Muscle of leg (tissue), 3 donors: ENCODE measurements at regions not wholly inside any gene's neighbourhood (a gene's known extent, or its start where the extent isn't known, plus 50 kb on each side); places are given as distances from the start of the nearest gene placed in this dataset.

Source experiments
- DNase-seq: peaks from one replicate; pipeline ENCODE4 v3.0.0; 2013
- H3K27ac ChIP-seq: one replicate; pipeline ENCODE4 v1.5.1; 2013; ENCODE audit warnings: mild to moderate bottlenecking, low read length, control low read depth
- H3K27me3 ChIP-seq: one replicate; pipeline ENCODE4 v1.6.1; 2013; ENCODE audit warnings: low read length; ENCODE audit not compliant: control insufficient read depth, insufficient read depth
- H3K36me3 ChIP-seq: one replicate; pipeline ENCODE4 v1.6.1; 2013; ENCODE audit warnings: low read length; ENCODE audit not compliant: control insufficient read depth, insufficient read depth
- H3K4me1 ChIP-seq: one replicate; pipeline ENCODE4 v1.6.1; 2013; ENCODE audit warnings: low read length; ENCODE audit not compliant: control insufficient read depth, insufficient read depth
- H3K4me3 ChIP-seq: one replicate; pipeline ENCODE4 v1.5.1; 2013; ENCODE audit warnings: low read length, control low read depth
- H3K9me3 ChIP-seq: replicated peaks from 2 replicates; pipeline ENCODE4 v1.6.1; 2013; ENCODE audit warnings: low read depth, low read length; ENCODE audit not compliant: control insufficient read depth
- WGBS: methylation state at CpG from one replicate; pipeline ENCODE4 v1.1.5; 2013; ENCODE audit warnings: missing lambda C conversion rate; ENCODE audit not compliant: insufficient coverage; 5-methylcytosine and 5-hydroxymethylcytosine counted together

GRCh38 chr5:110045158-110045557 is 355.4 kb downstream of the MAN2A1 start:
- no peaks in the 10 kb centered on the region for H3K27me3 ChIP-seq
- WGBS = no CpG with 5 or more reads among the region's 1 CpG
- H3K9me3 ChIP-seq = no peaks in the 10 kb centered on the region
- no peak for DNase-seq
- no peak overlapping the region for H3K27ac ChIP-seq
- no peaks in the 10 kb centered on the region for H3K36me3 ChIP-seq
- no peak overlapping the region for H3K4me3 ChIP-seq
- no peaks in the 10 kb centered on the region for H3K4me1 ChIP-seq

GRCh38 chr5:110048491-110048890 is 358.8 kb downstream of the MAN2A1 start:
- no peak for DNase-seq
- Histone ChIP-seq H3K9me3 (no peaks in the 10 kb centered on the region), H3K4me3 (no peak overlapping the region), H3K36me3 (no peaks in the 10 kb centered on the region), H3K4me1 (no peaks in the 10 kb centered on the region), H3K27ac (no peak overlapping the region), H3K27me3 (no peaks in the 10 kb centered on the region)
- 17% methylated on average over 1 of the region's 2 CpGs for WGBS

GRCh38 chr5:110049816-110050215 is 360.1 kb downstream of the MAN2A1 start:
- DNase-seq = no peak
- Histone ChIP-seq H3K4me3 (no peak overlapping the region), H3K27me3 (no peaks in the 10 kb centered on the region), H3K36me3 (no peaks in the 10 kb centered on the region), H3K4me1 (no peaks in the 10 kb centered on the region), H3K27ac (no peak overlapping the region), H3K9me3 (no peaks in the 10 kb centered on the region)
- 60% methylated on average over 1 of the region's 2 CpGs for WGBS

GRCh38 chr5:110050640-110051345 is 361.1 kb downstream of the MAN2A1 start:
- 62% methylated on average over 2 of the region's 5 CpGs for WGBS
- Histone ChIP-seq H3K27me3 (no peaks in the 10 kb centered on the region), H3K4me3 (no peak overlapping the region), H3K27ac (no peak overlapping the region), H3K36me3 (no peaks in the 10 kb centered on the region), H3K9me3 (no peaks in the 10 kb centered on the region), H3K4me1 (no peaks in the 10 kb centered on the region)
- DNase-seq = no peak

- no peak for DNase-seq
- no peak overlapping the region for H3K4me3 ChIP-seq
- H3K27ac ChIP-seq = no peak overlapping the region
- no peaks in the 10 kb centered on the region for H3K27me3 ChIP-seq
- H3K36me3 ChIP-seq = no peaks in the 10 kb centered on the region
- WGBS = no CpG with 5 or more reads among the region's 1 CpG
- no peaks in the 10 kb centered on the region for H3K9me3 ChIP-seq
- H3K4me1 ChIP-seq = no peaks in the 10 kb centered on the region
These were observed 363.5 kb downstream of the MAN2A1 start for GRCh38 chr5:110053205-110053604.

GRCh38 chr5:110053824-110054223 is 364.1 kb downstream of the MAN2A1 start:
- H3K9me3 ChIP-seq = no peaks in the 10 kb centered on the region

GRCh38 chr5:110054240-110054639 is 364.5 kb downstream of the MAN2A1 start:
- Histone ChIP-seq H3K27ac (no peak overlapping the region), H3K9me3 (no peaks in the 10 kb centered on the region), H3K27me3 (no peaks in the 10 kb centered on the region), H3K4me3 (no peak overlapping the region), H3K36me3 (no peaks in the 10 kb centered on the region), H3K4me1 (no peaks in the 10 kb centered on the region)
- WGBS = 60% methylated on average over 1 of the region's 2 CpGs
- DNase-seq = peak; percentile 62

More at GRCh38 chr5:110053824-110054223, 364.1 kb downstream of the MAN2A1 start:
- Histone ChIP-seq H3K4me1 (no peaks in the 10 kb centered on the region), H3K27me3 (no peaks in the 10 kb centered on the region), H3K27ac (no peak overlapping the region), H3K4me3 (no peak overlapping the region), H3K36me3 (no peaks in the 10 kb centered on the region)
- no peak for DNase-seq

GRCh38 chr5:110055302-110055701 is 365.6 kb downstream of the MAN2A1 start:
- no peaks in the 10 kb centered on the region for H3K9me3 ChIP-seq
- H3K4me1 ChIP-seq = no peaks in the 10 kb centered on the region
- no CpG with 5 or more reads among the region's 2 CpGs for WGBS
- H3K4me3 ChIP-seq = no peak overlapping the region
- no peaks in the 10 kb centered on the region for H3K27me3 ChIP-seq
- DNase-seq = no peak
- H3K27ac ChIP-seq = no peak overlapping the region
- no peaks in the 10 kb centered on the region for H3K36me3 ChIP-seq

GRCh38 chr5:110056580-110057114 is 366.9 kb downstream of the MAN2A1 start:
- no peaks in the 10 kb centered on the region for H3K27me3 ChIP-seq
- no peaks in the 10 kb centered on the region for H3K36me3 ChIP-seq
- WGBS = 75% methylated on average over 2 of the region's 2 CpGs
- no peak for DNase-seq
- no peaks in the 10 kb centered on the region for H3K4me1 ChIP-seq
- H3K27ac ChIP-seq = no peak overlapping the region
- no peak overlapping the region for H3K4me3 ChIP-seq
- no peaks in the 10 kb centered on the region for H3K9me3 ChIP-seq

GRCh38 chr5:110058175-110058574 is 368.4 kb downstream of the MAN2A1 start:
- Histone ChIP-seq H3K27me3 (no peaks in the 10 kb centered on the region), H3K36me3 (no peaks in the 10 kb centered on the region), H3K27ac (no peak overlapping the region), H3K9me3 (no peaks in the 10 kb centered on the region), H3K4me1 (no peaks in the 10 kb centered on the region), H3K4me3 (no peak overlapping the region)
- no peak for DNase-seq
- no CpG with 5 or more reads among the region's 4 CpGs for WGBS

- no peaks in the 10 kb centered on the region for H3K27me3 ChIP-seq
- no peaks in the 10 kb centered on the region for H3K36me3 ChIP-seq
- no peaks in the 10 kb centered on the region for H3K4me1 ChIP-seq
- H3K9me3 ChIP-seq = no peaks in the 10 kb centered on the region
- no CpG with 5 or more reads among the region's 1 CpG for WGBS
- H3K27ac ChIP-seq = no peak overlapping the region
- H3K4me3 ChIP-seq = no peak overlapping the region
- DNase-seq = no peak
These were observed 372.5 kb downstream of the MAN2A1 start for GRCh38 chr5:110062246-110062645.
